CD4-positive, CD25-positive, alpha-beta regulatory T cell (primary cell): ENCODE measurements at regions not wholly inside any gene's neighbourhood (a gene's known extent, or its start where the extent isn't known, plus 50 kb on each side); places are given as distances from the start of the nearest gene placed in this dataset.
A peak's percentile ranks its signal among the peaks of the same experiment; 100 is the strongest.

ENCODE experiments used
- ATAC-seq, 2 donors: fragments of 150-1000 bp; cut with Tn5 transposase; one replicate each; pipeline ENCODE4 v1.10.0; 2021; ENCODE audit warnings: low read depth in 2 of 2, moderate number of reproducible peaks in 2 of 2, moderate library complexity in 1 of 2
- DNase-seq, 3 donors: peaks; one replicate each; pipeline versions ENCODE4 v3.0.0 to v3.0.0-alpha.2; 2012 to 2022; ENCODE audit warnings: mixed read lengths in 1 of 3
- H3K27ac ChIP-seq: one replicate; pipeline ENCODE4 v1.7.0; 2013; ENCODE audit warnings: mild to moderate bottlenecking, low read length; ENCODE audit not compliant: insufficient read depth, poor library complexity, severe bottlenecking
- H3K27me3 ChIP-seq: one replicate; pipeline ENCODE4 v1.7.0; 2013; ENCODE audit warnings: low read length; ENCODE audit not compliant: control insufficient read depth, insufficient read depth
- H3K36me3 ChIP-seq: one replicate; pipeline ENCODE4 v1.7.0; 2013; ENCODE audit warnings: mild to moderate bottlenecking, low read length, moderate library complexity; ENCODE audit not compliant: control insufficient read depth, insufficient read depth
- H3K4me1 ChIP-seq: 2 replicates; pipeline ENCODE4 v1.7.0; 2013; ENCODE audit warnings: mild to moderate bottlenecking, low read length; ENCODE audit not compliant: insufficient read depth, control insufficient read depth, poor library complexity, severe bottlenecking
- H3K4me3 ChIP-seq: one replicate; pipeline ENCODE4 v1.7.0; 2013; ENCODE audit warnings: low read depth, mild to moderate bottlenecking, low read length, moderate library complexity
- H3K9me3 ChIP-seq, 2 experiments: 1 replicate in 1 of 2; 2 replicates in 1 of 2; pipeline ENCODE4 v1.7.0; 2013; ENCODE audit warnings: low read length in 2 of 2, mild to moderate bottlenecking in 1 of 2, moderate library complexity in 1 of 2; ENCODE audit not compliant: control insufficient read depth in 2 of 2
- H3K27ac Mint-ChIP-seq, 3 donors: one replicate each; pipeline ENCODE4 v1.8.0; 2020 to 2022; ENCODE audit warnings: mild to moderate bottlenecking in 3 of 3, mixed read lengths in 3 of 3, moderate library complexity in 2 of 3
- H3K27me3 Mint-ChIP-seq: one replicate; pipeline ENCODE4 v1.8.0; 2022; ENCODE audit warnings: mild to moderate bottlenecking, mixed read lengths
- H3K36me3 Mint-ChIP-seq: one replicate; pipeline ENCODE4 v1.8.0; 2020; ENCODE audit warnings: mixed read lengths
- H3K4me1 Mint-ChIP-seq, 4 donors: one replicate each; pipeline ENCODE4 v1.8.0; 2020 to 2022; ENCODE audit warnings: mixed read lengths in 4 of 4, mild to moderate bottlenecking in 1 of 4
- H3K4me3 Mint-ChIP-seq, 4 donors: one replicate each; pipeline ENCODE4 v1.8.0; 2020 to 2022; ENCODE audit warnings: mild to moderate bottlenecking in 4 of 4, mixed read lengths in 4 of 4, moderate library complexity in 3 of 4
- H3K9me3 Mint-ChIP-seq, 7 donors: one replicate each; pipeline ENCODE4 v1.8.0; 2020 to 2022; ENCODE audit warnings: mixed read lengths in 7 of 7, mild to moderate bottlenecking in 3 of 7, moderate library complexity in 2 of 7

- Histone ChIP-seq H3K4me1 (peaks cover 58% of the 10 kb centered on the region), H3K27me3 (peaks cover 2% of the 10 kb centered on the region), H3K4me3 (peak overlapping the region; percentile 92), H3K27ac (peak overlapping the region; percentile 99), H3K36me3 (peaks cover 8% of the 10 kb centered on the region), H3K9me3 (no peaks in the 10 kb centered on the region)
- Mint-ChIP-seq H3K4me3 (peak overlapping the region; percentile 91 to 94 (median 92)), H3K27ac (peak overlapping the region; percentile 93 to 98 (median 95)), H3K4me1 (peaks cover 37 to 69% (median 44%) of the 10 kb centered on the region in 4 donors), H3K36me3 (no peaks in the 10 kb centered on the region), H3K27me3 (peaks cover 18% of the 10 kb centered on the region), H3K9me3 (no peaks in the 10 kb centered on the region)
- ATAC-seq (no peak), DNase-seq (peak in 1 of 3 donors; percentile 61)
These were observed 108.2 kb downstream of the KCNRG start for GRCh38 chr13:50123515-50123861.

- Histone ChIP-seq H3K27ac (peak overlapping the region; percentile 99), H3K4me1 (peaks cover 62% of the 10 kb centered on the region), H3K36me3 (peaks cover 8% of the 10 kb centered on the region), H3K9me3 (no peaks in the 10 kb centered on the region), H3K27me3 (peaks cover 2% of the 10 kb centered on the region), H3K4me3 (peak overlapping the region; percentile 92)
- peak; percentile 76 to 78 for ATAC-seq
- peak in 2 of 3 donors; percentile 68 to 74 for DNase-seq
- peak overlapping the region; percentile 91 to 95 (median 94) for H3K4me3 Mint-ChIP-seq
- no peaks in the 10 kb centered on the region for H3K36me3 Mint-ChIP-seq
- peak overlapping the region; percentile 93 to 98 (median 95) for H3K27ac Mint-ChIP-seq
- H3K27me3 Mint-ChIP-seq, result peaks cover 23% of the 10 kb centered on the region
- peaks cover 40 to 71% (median 46%) of the 10 kb centered on the region in 4 donors for H3K4me1 Mint-ChIP-seq
- no peaks in the 10 kb centered on the region for H3K9me3 Mint-ChIP-seq
These were observed 108.8 kb downstream of the KCNRG start for GRCh38 chr13:50123862-50124535.

GRCh38 chr13:50124536-50125303 is 109.5 kb downstream of the KCNRG start:
- H3K9me3 Mint-ChIP-seq, result peaks cover 0 to 1% (median 0%) of the 10 kb centered on the region in 7 donors
- peaks cover 30% of the 10 kb centered on the region for H3K27me3 Mint-ChIP-seq
- no peaks in the 10 kb centered on the region for H3K36me3 Mint-ChIP-seq
- peaks cover 69% of the 10 kb centered on the region for H3K4me1 ChIP-seq
- H3K36me3 ChIP-seq, result peaks cover 8% of the 10 kb centered on the region
- peaks cover 2% of the 10 kb centered on the region for H3K27me3 ChIP-seq
- H3K27ac ChIP-seq, result peak overlapping the region; percentile 99
- H3K4me1 Mint-ChIP-seq, result peaks cover 40 to 73% (median 47%) of the 10 kb centered on the region in 4 donors
- H3K4me3 Mint-ChIP-seq, result peak overlapping the region; percentile 87 to 95 (median 93)
- H3K27ac Mint-ChIP-seq, result peak overlapping the region; percentile 76 to 93 (median 90)
- ATAC-seq (peak; percentile 0 to 1), DNase-seq (peak; percentile 95 to 97 (median 95))
- H3K9me3 ChIP-seq, result no peaks in the 10 kb centered on the region
- H3K4me3 ChIP-seq, result peak overlapping the region; percentile 68

- peak overlapping the region; percentile 99 for H3K27ac ChIP-seq
- H3K4me3 ChIP-seq, result peak overlapping the region; percentile 68
- H3K9me3 ChIP-seq, result no peaks in the 10 kb centered on the region
- H3K27me3 Mint-ChIP-seq, result peaks cover 32% of the 10 kb centered on the region
- H3K4me1 ChIP-seq, result peaks cover 74% of the 10 kb centered on the region
- peak overlapping the region; percentile 87 to 95 (median 90) for H3K4me3 Mint-ChIP-seq
- ATAC-seq, result peak; percentile 6 to 12
- no peak for DNase-seq
- peak overlapping the region; percentile 74 to 93 (median 87) for H3K27ac Mint-ChIP-seq
- peaks cover 36 to 73% (median 45%) of the 10 kb centered on the region in 4 donors for H3K4me1 Mint-ChIP-seq
- H3K9me3 Mint-ChIP-seq, result peaks cover 0 to 1% (median 0%) of the 10 kb centered on the region in 7 donors
- H3K27me3 ChIP-seq, result peaks cover 2% of the 10 kb centered on the region
- peaks cover 8% of the 10 kb centered on the region for H3K36me3 ChIP-seq
- no peaks in the 10 kb centered on the region for H3K36me3 Mint-ChIP-seq
These were observed 110.0 kb downstream of the KCNRG start for GRCh38 chr13:50125304-50125553.

GRCh38 chr13:50125554-50126262 is 110.5 kb downstream of the KCNRG start:
- H3K36me3 ChIP-seq, result peaks cover 6% of the 10 kb centered on the region
- Mint-ChIP-seq H3K27me3 (peaks cover 36% of the 10 kb centered on the region), H3K9me3 (peaks cover 0 to 1% (median 0%) of the 10 kb centered on the region in 7 donors), H3K4me3 (peak overlapping the region; percentile 92 to 95 (median 94)), H3K27ac (peak overlapping the region; percentile 95 to 99 (median 96)), H3K4me1 (peaks cover 36 to 76% (median 45%) of the 10 kb centered on the region in 4 donors), H3K36me3 (no peaks in the 10 kb centered on the region)
- peaks cover 2% of the 10 kb centered on the region for H3K27me3 ChIP-seq
- no peaks in the 10 kb centered on the region for H3K9me3 ChIP-seq
- DNase-seq (peak; percentile 82 to 85 (median 84)), ATAC-seq (peak; percentile 28 to 33)
- H3K4me1 ChIP-seq, result peaks cover 76% of the 10 kb centered on the region
- peak overlapping the region; percentile 99 for H3K27ac ChIP-seq
- peak overlapping the region; percentile 96 for H3K4me3 ChIP-seq

- no peaks in the 10 kb centered on the region for H3K36me3 Mint-ChIP-seq
- H3K27me3 Mint-ChIP-seq, result peaks cover 44% of the 10 kb centered on the region
- ATAC-seq (no peak), DNase-seq (peak in 2 of 3 donors; percentile 54 to 67)
- Histone ChIP-seq H3K4me1 (peaks cover 79% of the 10 kb centered on the region), H3K27ac (peak overlapping the region; percentile 99), H3K36me3 (peaks cover 4% of the 10 kb centered on the region), H3K27me3 (peaks cover 6% of the 10 kb centered on the region), H3K9me3 (no peaks in the 10 kb centered on the region), H3K4me3 (peak overlapping the region; percentile 96)
- H3K9me3 Mint-ChIP-seq, result peaks cover 0 to 4% (median 0%) of the 10 kb centered on the region in 7 donors
- peaks cover 39 to 77% (median 49%) of the 10 kb centered on the region in 4 donors for H3K4me1 Mint-ChIP-seq
- peak overlapping the region; percentile 92 to 95 (median 94) for H3K4me3 Mint-ChIP-seq
- H3K27ac Mint-ChIP-seq, result peak overlapping the region; percentile 95 to 99 (median 96)
These were observed 111.2 kb downstream of the KCNRG start for GRCh38 chr13:50126263-50126992.
